Renal pelvis (tissue), 1 donor: ENCODE measurements at regions not wholly inside any gene's neighbourhood (a gene's known extent, or its start where the extent isn't known, plus 50 kb on each side); places are given as distances from the start of the nearest gene placed in this dataset.

Experiments
- DNase-seq: peaks from one replicate; pipeline ENCODE4 v3.0.0-alpha.2; 2013

DNA sequence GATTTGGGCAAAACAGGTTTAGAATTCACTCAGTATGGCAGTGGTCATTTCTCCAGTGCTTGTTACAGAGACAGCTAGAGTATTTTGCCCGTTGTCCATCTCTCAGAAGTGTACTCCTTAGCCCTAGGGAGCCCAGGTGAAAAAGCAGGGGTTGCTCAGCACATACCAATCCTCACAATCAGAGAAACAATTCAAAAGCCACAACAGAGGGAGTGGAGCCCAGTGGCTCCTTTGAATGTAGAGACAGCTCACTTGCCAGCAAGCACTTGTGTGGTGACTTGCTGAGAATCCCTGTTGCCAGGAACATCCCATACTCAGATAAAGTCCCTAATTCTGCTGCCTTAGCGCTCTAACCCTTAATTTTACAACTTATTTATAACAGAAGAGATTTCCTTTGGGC, 1488.3 kb downstream of the RPA4 start:
- no peak for DNase-seq

DNA sequence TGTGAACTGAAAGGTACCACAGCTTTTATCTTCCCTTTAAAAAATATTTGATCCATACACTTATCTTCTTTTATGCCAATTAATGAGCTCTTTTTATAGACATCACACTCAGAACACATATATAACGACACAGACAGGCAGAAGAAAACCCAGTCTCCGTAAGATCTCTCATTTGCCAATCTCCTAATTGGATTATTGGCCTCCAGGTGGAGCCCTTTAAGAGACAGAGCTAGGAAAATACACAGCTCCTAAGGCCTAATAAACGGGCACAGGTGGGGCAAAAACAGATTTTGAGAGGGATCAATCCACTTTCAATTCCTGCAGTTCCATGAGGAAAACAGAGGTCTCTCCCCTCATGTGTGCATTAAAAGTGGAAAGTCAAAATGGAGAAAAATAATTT, 1495.4 kb downstream of the RPA4 start:
- no peak for DNase-seq

DNA sequence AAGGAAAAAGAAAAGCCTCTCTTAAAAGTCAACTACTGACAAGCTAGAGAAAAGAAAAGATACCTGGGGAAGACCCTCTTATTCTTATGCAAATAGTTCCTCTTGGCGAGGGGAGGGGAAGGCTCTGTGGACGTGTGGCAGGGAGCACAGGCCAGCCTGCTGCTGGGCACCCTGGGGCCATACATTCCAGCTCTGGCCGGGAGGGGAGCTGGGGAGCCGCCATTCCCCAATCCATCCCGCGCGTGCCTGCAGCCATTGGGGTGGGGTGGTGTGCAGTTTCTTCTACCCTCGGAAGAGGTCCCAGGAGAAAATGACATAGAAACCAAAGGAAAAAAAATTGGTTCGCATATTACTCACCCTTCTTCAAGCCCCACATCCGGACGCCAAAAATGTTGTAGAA, 1496.4 kb downstream of the RPA4 start:
- no peak for DNase-seq

DNA sequence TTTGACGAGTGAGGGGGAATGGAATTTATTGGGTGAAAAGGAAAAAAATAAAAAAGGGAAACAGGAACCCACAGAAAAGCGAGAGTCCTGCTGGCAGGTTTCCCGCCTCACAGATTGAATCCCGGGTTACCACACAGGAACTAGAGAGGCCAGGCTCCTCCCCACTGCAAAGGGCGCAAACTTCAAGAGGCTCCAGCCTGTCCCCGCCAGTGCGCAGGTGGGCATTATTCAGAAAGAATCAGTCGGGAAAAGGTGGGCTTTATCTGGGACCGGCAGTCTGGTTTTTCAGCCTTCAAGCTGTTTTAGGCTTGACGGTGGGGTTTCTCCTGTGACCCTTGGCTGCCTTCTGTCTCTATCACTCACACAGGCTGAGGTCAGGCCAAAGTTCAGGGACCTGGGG, 1496.8 kb downstream of the RPA4 start:
- no peak for DNase-seq

DNA sequence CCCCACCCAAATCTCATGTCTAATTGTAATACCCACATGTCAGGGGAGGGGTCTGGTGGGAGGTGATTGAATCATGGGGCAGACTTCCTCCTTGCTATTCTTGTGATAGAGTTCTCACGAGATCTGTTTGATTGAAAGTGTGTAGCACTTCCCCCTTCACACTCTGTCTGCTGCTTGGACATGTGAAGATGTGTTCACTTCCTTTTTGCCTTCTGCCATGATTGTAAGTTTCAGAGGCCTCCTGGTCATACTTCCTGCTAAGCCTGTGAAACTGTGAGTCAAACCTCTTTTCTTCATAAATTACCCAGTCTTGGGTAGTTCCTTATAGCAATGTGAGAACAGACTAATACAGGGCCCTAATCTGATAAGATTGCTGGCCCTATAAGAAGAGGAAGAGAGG, 1514.8 kb downstream of the RPA4 start:
- no peak for DNase-seq

DNA sequence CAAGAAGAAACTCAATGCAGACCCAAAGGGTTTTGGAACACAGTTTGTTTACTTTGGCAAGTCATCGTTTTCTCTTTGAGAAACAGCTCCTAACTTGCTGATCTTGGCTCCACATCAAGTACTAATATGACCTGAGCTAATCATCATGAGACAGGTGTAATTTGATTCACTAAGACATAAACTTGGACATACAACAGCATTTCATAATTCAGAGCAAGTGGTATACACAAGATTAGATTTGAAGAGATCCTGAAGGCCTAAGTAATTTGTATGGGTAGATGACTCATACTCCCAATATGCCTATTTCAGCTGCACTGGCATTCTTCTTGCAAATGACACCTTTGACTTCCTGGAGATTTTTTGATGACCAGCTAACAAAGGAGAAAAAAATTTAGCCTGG, 1521.7 kb downstream of the RPA4 start:
- DNase-seq: no peak

DNA sequence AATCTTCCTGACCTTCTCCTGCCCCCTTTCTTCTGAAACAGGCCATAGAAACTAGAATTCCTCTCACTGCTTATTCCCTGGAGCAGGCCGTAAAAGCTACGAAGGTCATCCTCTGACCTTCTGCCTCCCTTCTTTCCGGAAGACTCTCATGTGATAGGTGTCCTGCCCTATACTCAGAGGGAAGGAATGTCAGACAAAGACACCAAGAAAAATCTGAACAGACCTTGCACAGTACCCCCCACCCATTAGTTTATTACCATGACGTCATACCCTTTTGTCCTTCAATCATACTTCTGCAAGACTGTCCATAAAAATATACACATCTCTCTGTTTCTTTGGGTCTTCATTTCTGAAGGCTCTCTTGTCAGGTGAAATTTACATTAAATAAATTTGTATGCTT, 1523.9 kb downstream of the RPA4 start:
- no peak for DNase-seq

DNA sequence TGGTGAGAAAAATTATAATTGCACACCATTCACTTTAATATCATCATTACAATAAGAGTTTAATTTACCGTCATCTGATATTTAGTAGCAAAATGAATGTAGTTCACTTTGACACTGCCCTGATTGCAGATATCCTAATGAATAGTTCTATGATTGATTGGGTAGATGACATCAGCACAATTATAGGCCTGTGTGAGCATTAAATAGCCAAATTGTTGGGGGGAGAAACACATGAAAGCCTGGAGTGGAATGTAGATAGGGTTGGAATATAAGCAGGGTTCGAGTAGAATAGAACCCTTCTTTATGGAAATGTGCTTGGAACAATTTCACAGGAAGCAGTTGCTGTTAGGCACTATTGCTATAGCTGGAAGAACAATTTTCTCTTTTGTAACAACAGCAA, 1526.2 kb downstream of the RPA4 start:
- DNase-seq: no peak

DNA sequence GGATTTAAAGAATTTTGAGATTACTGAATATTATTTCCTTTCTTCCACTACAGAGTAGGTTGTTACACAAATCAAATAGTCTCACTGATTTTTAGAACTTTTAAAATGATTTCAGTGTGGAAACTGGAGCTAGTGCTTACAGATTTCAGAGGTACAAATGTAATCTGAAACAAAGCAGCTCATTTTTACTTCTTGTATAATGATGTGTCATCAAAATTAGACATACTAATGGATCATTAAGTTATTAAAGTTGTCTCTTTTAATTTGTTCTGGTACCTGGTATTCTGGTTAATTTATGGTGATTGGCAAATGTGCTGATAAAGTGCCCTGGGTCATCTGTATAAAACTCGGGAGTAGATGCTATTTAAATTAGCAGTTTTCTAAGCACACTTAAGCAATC, 1528.3 kb downstream of the RPA4 start:
- no peak for DNase-seq

DNA sequence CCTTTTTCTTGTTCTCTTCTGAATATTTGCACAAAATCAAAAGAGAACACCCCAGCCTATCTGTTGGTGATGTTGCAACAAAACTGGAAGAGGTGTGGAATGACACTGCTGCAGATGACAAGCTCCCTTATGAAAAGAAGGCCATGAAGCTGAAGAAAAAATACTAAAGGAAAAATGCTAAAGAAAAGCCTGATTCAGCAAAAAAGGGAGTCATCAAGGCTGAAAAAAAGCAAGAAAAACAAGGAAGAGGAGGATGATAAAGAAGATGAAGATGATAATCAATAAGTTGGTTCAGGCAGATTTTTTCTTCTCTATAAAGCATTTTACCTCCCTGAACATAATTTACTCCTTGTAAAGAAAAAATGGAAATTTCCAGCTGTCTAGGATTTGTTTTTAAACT, 1538.8 kb downstream of the RPA4 start:
- DNase-seq: no peak

DNA sequence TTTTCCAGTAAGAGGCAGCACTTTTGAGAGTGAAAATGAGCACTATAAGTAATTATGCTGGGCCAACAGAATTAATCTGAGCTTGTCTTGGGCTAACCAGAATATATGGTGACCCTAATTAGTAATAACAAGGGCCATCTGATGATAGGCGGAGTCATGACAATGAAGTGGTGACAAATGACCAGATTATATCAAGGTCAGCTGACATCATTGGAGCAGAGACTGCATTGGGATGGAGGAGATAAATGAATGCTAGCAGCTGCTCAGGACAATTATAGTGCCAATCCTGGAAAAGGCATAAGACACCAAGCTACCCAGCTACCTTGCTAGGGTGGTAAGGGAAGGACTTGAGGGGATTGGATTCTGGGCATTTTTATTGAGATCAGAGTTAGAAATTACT, 1548.7 kb downstream of the RPA4 start:
- no peak for DNase-seq

DNA sequence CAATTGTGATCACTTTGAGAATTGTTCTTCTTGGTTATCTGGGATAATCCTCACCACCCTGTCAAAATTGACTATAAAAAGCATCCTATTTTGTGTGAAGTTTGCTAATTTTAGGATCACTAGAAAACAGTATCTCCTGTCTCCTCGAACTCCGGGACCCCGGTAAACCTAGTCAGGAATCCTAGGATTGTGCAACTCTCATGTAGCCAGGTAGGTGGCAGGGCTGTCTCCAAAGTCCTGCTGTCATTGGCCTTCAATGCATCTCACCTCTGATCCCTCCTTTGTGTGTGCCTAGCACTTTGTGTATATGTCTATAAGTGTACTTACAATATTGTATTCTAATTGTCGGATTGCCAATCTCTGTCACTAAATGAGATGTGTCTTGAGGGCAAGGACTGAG, 1564.8 kb downstream of the RPA4 start:
- no peak for DNase-seq

DNA sequence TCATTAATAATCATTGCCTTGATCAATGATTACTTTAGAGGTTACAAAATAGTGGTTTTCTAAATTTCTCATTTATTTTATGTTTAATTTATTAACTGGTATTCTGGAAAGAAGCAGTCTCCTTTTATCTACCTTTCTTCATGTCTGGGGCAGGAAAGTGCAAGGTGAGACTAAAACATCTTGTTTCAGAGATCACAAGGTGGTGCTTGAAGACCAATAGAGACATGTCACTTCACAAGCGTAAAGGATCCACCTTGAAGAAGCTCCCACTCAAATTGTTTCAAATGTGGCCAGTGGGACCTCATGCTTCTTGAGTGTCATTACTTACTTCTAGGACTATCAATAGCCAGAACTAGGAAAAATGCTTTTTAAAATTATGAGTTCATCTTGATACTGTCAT, 1568.7 kb downstream of the RPA4 start:
- DNase-seq: no peak

DNA sequence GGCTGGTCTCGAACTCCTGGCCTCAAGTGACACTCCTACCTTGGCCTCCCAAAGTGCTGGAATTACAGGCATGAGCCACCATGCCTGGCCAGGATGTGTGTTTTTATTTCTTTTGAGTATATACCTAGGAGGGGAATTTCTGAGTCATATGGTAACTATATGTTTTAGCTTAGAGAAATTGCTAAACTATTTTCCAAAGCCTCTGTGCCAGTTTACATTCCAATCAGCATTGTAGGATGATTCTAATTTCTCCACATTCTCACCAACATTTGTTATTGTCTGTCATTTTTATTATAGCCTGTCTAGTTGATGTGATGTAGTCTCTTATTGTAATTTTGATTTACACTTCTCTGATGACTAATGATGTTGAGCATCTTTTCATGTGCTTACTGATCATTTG, 1576.0 kb downstream of the RPA4 start:
- DNase-seq: no peak

DNA sequence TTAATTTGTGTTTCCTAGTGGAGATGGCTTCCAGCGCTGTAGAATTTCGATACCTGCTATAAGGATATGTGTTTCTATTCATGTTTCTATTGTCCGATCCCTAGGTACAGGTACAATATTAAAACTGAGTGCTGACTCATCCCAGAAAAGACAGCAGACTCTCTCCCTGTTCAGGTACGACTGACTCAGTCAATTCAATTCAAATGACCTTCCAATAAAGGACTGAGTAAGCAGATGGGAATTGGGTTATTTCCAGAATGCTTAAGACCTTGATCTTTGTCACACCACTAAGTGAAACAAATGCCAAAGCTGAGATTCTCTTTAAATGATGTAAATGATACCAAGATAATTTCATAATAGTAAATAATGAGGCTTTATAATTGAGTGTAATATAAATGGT, 1596.9 kb downstream of the RPA4 start:
- DNase-seq: no peak

DNA sequence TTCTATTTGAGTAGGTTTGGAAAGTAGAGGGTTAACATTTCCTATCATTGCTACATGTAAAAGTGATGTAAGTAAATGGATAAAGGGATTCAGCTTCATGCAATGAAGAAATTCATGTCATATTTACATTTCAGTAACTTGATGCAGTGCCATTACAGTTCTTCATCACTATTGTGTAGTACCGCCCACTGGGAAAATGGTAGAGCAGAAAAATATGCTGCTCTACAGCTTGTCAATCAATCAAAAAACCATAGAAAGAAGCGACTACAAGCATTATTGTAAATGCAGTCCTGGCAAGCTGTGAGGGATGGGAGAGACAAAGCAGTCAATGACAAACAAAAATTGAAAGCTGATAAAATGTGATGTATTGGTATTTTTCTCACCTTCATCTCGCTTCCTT, 1597.9 kb downstream of the RPA4 start:
- no peak for DNase-seq

DNA sequence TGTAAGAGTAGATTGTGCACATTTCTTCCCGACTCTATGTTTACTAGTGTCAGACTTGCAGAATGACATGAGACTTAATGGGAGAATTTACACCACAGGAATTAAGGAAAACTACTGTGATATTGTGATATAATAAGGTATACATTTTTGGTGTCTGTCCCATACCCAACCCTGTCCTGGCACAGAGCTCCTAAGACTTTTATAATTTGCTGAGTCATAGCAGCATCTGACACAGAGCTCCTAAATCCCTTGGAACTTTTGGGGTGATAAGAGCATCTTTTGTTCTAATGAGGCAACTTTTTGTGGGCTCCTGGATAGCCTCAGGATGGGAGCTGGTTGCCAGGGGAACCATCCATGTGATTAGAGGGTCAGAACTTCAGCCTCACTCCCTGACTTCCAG, 1607.0 kb downstream of the RPA4 start:
- no peak for DNase-seq

DNA sequence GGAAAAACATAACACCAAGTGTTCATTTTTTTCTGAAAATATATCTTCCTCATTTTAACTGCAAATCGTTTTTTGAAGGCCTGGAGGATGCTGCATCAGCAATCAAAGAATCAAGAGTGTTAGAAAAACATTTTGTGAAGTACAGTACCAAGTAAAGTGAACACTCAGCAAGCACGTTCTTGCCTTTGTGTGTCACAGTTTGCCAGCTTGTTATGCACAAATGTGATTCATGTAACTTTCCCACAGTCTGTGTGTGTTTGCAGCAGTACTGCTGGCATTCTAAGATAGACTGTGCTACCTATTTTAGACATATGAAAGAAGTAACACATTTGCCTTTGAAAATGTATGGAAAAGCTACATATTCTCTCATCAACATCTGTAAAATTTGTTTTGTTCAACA, 1617.7 kb downstream of the RPA4 start:
- no peak for DNase-seq

DNA sequence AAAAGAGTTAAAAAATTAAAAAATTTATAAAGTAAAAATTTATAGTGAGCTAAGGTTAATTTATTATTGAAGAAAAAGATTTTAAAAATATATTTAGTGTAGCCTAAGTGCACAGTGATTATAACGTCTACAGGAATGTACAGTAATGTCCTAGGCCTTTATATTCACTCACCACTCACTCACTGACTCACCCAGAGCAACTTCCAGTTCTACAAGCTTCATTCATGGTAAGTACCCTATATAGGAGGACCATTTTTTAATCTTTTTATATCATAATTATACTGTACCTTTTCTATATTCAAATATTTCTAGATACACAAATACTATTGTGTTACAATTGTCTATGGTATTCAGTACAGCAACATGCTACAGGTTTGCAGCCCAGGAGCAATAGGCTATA, 1623.2 kb downstream of the RPA4 start:
- DNase-seq: no peak

DNA sequence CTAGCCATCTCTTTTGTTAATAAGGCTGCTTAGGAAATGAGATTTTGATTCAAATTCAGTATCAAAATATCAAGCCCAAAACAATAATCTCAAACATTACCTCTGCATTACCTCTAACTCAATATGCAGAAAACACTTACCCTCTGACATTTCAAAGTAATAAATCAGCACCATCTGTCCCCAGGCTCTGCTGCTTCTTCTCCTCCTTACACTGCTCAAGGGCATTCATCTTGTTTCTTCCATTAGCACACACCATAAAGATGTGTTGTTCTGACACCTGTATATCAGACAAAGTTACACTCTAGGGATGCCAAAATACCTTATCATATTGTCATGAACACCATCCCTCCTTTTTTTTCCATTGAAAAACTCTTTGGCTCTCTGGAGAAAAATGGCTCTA, 1630.3 kb downstream of the RPA4 start:
- no peak for DNase-seq

DNA sequence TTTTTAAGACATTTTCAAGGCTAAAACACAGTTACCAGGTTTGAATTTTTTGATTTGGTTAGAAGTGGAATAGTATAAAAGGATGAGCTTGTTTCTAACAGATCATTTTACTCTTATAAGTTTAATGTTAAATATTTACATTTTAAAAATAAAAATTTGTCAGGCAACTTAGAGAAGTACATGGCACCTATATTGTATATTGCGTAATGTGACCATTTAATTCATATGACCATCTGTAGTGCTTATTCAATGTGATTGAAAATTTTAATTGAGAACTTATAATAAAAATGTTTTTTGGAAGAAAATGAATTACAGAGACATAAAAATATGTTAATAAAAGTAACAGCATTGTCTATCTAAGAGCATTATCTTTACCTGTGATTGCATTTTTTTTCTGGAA, 1632.4 kb downstream of the RPA4 start:
- no peak for DNase-seq

DNA sequence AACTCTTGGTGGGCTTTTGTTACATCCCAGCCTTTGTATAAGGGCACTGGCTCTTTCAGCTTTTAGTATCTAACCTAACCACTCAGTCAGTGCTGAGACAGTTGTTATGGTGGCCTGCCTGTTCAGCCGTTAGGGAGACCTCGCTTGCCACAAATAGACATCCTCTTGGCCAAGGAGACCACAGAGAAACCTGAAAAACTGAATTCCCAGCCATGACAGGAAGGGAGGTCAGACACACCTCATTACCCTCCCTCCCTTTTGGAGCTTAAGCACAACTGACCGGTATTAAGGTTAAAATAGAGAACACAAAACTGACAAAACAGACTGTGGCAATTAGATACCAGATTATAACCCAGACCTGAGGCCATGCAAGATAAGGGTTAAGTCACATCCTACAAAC, 1639.3 kb downstream of the RPA4 start:
- DNase-seq: no peak

DNA sequence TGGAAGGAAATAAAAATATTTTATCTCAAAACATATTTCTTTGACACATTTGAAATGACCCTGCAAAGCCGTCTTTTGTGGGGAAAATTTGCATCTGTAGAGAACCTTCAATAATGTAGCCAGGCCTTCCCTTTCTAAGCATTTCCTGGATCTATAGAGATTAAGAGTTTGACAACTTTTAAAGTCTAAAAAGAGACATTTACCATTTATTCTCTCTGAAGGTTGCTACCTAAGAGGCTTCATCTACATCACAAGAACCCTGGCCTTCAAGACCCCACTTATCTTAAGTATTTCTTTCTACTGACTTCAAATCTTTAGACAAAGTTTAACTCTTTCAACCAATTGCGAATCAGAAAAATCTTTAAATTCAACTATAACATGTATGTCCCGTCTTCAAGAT, 1639.8 kb downstream of the RPA4 start:
- DNase-seq: no peak

DNA sequence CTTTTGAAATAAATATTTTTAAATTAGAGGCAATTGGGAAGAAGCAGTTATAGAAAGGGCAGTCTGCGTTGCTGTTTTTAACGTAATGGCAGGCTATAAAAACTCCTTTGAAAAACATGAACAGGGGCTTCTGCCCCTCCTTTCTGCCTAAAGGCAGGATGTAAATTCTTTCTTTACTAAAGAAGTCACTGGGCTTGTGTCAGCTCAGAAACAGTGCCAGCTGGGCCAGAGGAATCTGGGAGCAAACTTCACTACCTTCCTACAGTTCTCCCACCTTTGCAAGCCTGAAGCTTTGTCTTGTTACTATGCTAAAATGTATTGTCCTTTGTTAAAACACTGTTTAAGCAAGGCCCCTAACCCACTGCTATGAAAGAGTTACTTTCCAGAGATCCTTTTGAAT, 1664.8 kb downstream of the RPA4 start:
- DNase-seq: no peak

DNA sequence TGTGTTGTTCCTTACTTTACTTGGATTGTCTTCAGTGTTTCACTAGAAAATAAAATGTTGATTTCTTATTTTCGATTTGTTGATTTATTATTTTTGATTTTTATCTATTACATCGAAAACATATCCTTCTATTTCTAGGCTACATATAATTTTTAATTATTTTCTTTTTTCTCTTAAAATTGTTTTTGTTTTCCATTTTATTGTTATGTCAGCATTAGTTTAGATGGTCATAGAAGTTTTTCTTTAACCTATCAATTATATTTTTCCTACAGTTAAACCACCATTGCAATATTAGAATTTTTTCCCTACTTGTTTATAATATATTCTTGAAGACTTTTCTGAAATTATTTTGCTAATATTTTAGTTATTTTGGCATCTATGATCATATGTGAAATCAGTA, 1685.1 kb downstream of the RPA4 start:
- DNase-seq: no peak

DNA sequence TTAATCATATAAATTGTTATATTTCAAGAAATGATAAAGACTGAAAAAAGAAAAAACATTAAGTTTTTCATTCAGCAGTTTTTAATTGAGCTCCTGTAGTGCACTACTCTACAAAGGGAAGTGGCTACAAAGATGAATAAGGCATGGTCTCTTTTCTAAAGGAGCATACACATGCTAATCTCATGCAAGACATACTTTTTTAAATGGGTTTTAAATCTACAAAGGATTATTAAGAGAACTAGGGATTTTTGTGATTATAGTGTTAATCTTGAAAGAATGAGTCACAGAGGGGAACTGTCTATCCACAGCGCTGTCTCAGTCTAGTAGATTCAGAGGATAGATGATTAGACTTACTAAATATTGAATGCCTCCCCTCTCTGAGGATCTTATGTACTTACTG, 1722.2 kb downstream of the RPA4 start:
- DNase-seq: no peak
